GM12872 (cell line): ENCODE measurements at regions not wholly inside any gene's neighbourhood (a gene's known extent, or its start where the extent isn't known, plus 50 kb on each side); places are given as distances from the start of the nearest gene placed in this dataset.

Experiments used
- CTCF ChIP-seq: IDR thresholded peaks from 3 replicates; pipeline ENCODE4 v1.5.1; 2011; ENCODE audit warnings: low read depth, mild to moderate bottlenecking, low read length, moderate library complexity; ENCODE audit not compliant: insufficient read depth

- TF ChIP-seq CTCF: no peak
These were observed 376.4 kb downstream of the SNAPC1 start for GRCh38 chr14:62138593-62138992.

GRCh38 chr14:62141139-62141538, 378.9 kb downstream of the SNAPC1 start:
- TF ChIP-seq CTCF: no peak

GRCh38 chr14:62143245-62143644, 381.0 kb downstream of the SNAPC1 start:
- TF ChIP-seq CTCF: no peak

GRCh38 chr14:62144863-62145262, 382.6 kb downstream of the SNAPC1 start:
- no peak for TF ChIP-seq CTCF

- TF ChIP-seq CTCF: no peak
These were observed 383.8 kb downstream of the SNAPC1 start for GRCh38 chr14:62146030-62146429.

GRCh38 chr14:62156052-62156451, 393.8 kb downstream of the SNAPC1 start:
- no peak for TF ChIP-seq CTCF

GRCh38 chr14:62158779-62159178, 396.6 kb downstream of the SNAPC1 start:
- no peak for TF ChIP-seq CTCF

GRCh38 chr14:62159314-62159713, 397.1 kb downstream of the SNAPC1 start:
- no peak for TF ChIP-seq CTCF
